ENCODE measurements at regions not wholly inside any gene's neighbourhood (a gene's known extent, or its start where the extent isn't known, plus 50 kb on each side); places are given as distances from the start of the nearest gene placed in this dataset. TPM values are rescaled to one million over a fixed set of nuclear protein-coding genes. Genes with fewer than 3 reads are reported as not detected.

- TF ChIP-seq POLR2AphosphoS5 (IDR thresholded peaks at IDR 0.05; ENCODE audit: low read length) (no peak), ATF2 (IDR thresholded peaks at IDR 0.05; ENCODE audit: low read length) (no peak), DPF2 (IDR thresholded peaks at IDR 0.05) (no peak), MLLT1 (IDR thresholded peaks at IDR 0.05) (no peak), GATAD2B (conservative IDR thresholded peaks at IDR 0.05; ENCODE audit: low read depth) (no peak), BCLAF1 (IDR thresholded peaks at IDR 0.05) (no peak), ZBTB11 (CRISPR knock-in tag; IDR thresholded peaks at IDR 0.05) (no peak), PAX5 (IDR thresholded peaks at IDR 0.05; ENCODE audit: borderline replicate concordance, low read depth, low read length) (no peak)
Observed at GRCh38 chr17:6177941-6178694, 107.9 kb downstream of the WSCD1 start (continued).

Small RNA genes lying in the stretch of these regions (small RNA-seq; reads per million reads assigned to genes)
- gene RNU6-1264P: not detected
